Superior temporal gyrus (tissue), 1 donor: ENCODE measurements at regions not wholly inside any gene's neighbourhood (a gene's known extent, or its start where the extent isn't known, plus 50 kb on each side); places are given as distances from the start of the nearest gene placed in this dataset.

ENCODE experiments used
- DNase-seq: peaks from one replicate; pipeline ENCODE4 v3.0.0-alpha.2; 2016; ENCODE audit errors: extremely low spot score

DNA sequence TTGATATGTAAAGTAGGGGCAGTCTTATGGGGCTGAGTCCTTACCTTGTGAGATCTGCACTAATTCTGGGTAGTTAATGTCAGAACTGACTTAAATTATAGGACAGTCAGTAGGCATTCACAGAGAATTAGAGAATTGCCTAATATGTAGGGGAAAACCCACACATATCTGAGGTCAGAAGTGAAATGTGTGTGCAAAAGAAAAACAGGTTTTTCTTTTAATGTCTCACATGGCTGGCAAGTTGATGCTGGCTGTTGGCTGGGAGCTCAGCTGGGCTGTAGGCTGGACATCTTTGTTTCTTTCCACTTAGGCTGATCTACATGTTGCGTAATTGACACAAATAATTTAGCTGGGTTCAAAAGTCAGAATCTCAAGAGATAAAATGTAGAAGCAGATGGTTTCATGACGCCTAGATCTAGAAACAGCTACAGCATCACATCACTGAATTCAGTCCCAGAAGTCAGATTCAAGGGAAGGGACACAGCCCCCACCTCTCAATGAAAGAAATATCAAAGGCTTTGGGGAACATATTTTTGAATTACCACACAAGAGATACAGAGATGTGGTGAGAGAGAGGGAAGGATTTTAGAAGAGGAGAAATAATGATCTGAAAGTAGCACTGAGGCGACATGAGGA lies 98.9 kb downstream of the TNFSF18 start:
- no peak for DNase-seq

DNA sequence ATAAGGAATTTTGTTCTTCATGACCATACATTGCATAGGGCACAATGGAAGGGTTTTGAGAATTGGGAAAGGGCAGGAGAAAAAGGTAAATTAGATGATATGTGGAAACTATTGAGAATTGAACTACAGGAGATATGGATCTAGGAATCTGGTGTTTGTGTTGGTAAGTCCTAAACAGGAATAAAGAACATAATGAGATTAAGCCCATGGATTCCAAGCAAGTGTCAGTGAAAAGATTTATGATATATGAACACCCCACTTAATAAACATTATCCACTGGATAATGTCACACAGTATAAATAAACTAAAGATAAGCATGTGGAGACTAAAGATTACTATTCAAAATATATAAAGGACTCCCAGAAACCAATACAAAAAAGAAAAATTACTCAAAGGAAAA lies 98.2 kb downstream of the TNFSF18 start:
- DNase-seq = no peak

DNA sequence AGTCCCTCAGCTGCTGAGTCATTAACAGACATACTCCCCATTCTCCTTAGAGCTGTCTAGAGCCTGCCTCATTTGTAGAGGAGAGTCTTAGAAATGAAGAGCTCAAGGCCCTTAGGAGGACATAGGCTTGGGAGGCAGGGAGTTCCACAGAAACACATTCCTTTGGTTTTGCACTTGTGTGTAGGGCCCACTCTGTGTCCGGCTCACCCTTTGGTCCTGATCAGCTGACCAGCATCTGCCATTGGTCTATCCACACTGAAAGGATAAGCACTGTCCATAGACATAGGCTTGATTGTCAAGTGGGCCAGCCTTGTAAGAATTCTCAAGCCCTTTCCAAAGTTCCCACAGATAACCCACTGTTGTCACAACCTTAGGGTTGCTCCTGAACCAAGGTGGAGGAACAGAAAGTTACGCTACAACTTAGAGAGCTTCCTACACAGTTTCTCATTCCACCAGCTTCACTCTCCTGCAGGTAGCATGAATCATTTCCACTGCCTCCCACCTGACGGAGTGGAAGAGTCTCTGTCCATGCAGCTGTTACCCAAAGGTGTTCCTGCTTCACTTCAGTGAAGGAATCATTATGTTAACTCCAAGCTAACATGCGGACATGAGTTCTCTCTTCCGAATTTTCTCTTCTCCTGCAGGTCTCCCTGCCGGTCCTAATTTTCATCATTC lies 96.1 kb downstream of the TNFSF18 start:
- DNase-seq = no peak

DNA sequence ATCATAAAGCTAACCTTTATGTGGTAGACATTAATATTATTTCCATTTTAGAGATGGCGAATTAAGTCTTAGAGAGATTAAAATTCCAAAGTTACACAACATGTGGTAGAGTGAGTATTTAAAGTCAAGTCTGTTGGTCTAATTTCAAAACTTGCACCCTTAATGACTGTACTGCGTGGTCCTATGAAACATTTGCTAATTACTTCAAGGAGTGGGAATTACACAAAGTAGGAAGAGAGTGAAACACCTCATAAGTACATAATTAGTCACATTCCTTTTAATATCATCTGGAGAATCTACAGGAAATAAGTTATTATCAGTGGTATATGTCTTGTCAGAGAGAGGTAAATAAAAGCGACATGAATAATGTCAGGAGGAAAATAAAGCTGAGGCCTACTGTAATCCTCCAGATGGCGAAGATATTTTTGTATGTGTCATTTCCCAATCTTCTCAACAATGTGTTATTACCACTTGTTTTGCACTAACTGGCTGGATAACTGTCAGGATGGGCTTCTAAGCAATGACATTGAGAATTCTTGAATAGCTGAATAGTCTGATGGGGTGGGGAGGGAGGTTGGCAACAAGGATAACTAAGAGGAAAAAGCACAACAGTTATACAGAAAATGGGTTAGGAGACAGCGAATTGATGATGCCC lies 95.5 kb downstream of the TNFSF18 start:
- no peak for DNase-seq

DNA sequence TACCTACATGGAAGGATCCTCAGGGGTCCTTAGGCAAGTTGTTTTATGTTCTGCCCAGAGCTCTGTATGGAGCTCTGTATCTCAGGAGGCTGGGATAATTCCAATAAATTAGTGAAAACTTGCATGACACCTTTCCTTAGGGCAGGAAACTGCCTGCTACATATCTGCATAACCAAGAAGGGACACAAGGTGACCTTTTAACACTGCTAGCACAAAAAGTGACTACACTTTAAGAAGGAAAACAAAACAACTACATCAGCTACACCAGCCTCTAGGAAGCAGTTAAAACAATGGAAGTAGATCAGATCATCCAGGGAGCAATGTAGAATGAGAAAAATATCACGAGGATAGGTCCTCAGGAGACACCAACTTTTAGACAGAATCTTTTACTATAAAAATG lies 93.9 kb downstream of the TNFSF18 start:
- DNase-seq = no peak

DNA sequence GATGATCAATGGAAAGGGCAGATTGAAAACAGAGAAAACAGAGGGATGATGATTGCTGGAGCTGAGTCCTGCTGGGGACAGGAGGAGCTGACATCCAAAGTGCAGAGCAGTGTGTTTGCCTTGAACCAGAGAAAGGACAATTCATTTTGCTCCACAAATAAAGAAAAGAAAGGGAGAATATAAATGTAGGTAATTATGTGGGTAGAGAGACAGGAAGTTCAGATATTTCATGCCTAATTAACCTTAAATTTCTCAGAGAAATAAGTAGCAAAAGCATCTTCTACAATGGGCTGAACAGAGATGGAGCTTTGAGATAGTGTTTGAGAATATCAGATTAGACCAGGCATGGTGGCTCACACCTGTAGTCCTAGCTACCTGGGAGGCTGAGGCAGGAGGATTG lies 93.2 kb downstream of the TNFSF18 start:
- no peak for DNase-seq

DNA sequence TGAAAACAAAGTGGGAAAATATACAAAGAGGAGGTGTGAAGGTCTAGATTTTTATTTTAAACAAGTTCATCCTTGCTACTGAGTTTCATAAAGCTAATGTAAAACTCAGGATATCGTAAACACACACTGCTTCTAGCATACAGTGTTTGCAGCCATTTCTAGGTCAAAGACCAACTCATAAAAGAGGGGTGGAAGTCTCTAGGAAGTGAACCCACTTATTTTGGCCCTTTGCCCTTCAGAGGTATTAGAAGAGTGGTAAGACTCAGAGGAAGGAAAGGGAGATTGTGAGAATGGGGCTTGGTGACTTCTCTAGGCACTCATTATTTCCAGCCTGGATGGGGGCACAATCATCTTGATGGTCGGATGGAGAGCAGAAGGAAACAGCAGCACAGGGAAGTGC lies 91.2 kb downstream of the TNFSF18 start:
- no peak for DNase-seq

DNA sequence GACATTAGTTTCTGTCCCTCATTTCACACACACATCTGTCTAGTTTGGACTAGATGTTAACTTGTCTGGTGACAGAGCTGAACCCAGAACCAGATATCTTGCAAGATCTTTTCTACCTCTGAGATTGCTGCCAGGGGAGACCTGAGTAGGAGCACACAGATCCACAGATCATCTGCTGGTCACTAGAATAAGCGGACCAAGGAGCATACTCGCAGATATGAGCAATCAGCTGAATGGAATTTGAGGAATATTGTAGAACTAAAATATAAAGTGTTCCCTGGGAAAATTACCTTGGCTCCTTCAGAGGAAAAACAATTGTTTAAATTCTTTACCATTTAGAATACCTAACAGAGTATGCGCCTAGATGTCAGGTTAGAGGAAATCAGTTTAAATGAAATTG lies 90.7 kb downstream of the TNFSF18 start:
- DNase-seq = no peak

DNA sequence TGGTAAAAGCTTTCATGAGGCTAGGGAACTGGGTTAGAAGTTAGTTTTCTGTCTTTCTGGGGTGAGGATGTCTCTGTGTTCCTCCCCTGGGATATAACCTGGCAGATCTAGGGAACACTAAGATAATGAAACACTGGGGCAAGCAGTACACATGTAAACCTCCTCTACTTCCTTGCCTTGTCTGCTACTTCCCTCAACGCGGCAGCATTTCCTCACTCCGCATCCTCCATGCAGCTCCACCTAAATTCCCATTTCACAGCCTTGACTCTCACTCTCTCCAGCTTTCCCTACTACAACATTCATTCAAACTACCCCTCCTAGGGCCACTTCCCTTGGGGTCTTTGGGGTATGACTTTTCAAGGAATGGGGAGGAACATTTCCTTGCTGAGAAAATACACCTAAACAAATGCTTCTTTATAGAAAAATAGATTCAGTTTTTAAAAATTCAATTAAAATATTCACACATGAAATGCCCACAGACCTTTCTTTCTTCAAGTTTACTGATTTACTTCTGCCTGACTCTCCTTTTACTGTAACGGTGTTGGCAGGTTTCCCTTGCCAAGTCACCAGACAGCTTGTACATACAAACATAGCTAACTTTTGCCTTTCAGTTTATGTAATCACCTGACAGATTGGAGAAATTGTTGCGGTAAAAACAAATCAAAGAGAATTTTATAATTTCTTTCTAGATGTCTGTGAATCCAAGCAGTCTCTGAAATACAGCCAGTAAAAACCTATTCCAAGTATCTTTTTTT lies 90.1 kb downstream of the TNFSF18 start:
- DNase-seq = no peak

DNA sequence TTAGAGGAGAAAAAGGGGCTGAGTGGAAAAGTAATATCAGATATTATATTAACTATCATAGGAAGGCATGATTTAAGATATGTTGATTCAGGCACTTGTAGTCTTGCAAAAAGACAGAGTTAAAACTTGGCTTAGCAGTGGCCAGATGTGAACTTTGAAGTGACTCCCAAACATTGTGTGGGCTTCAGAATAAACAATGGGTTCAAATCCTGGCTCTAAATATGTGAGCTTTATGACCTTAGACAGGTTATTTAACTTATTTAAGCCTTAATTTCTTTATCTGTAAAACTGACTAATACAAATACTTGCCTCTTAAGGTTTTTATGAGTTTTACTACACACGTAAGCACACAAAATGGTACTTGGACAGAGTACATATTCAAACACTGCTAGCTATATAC lies 85.9 kb downstream of the TNFSF18 start:
- no peak for DNase-seq

DNA sequence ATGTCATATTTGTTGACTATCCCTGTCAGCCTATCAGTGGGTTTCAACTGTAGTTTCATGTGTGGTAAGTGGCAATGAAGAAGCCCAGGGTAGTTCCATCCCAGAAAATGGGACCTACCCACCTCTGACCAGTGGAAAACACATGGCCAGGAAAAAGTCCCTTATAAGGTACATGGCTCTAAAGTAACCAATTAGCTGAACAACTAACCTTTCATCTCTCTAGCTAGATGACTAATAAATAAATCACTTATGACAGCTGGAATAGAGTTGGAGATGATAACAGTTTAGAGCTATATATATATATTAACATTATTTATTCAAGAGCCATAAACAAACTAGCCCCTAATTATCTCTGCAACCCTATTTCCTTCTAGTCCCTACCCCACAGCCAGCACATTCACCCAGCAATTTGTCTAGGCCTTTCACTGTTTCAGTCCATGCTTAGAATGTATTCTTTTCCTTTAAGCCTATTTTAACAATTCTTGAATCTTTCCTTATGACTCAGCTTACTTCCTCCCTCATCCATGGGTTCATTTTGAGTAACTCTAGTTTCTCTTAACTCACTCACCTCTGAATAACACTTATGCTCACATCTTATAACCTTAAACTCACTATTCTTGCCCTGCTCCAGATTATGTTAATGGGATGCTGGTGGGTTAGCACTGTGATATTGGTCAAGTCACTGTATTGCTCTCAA lies 83.7 kb downstream of the TNFSF18 start:
- DNase-seq = no peak

DNA sequence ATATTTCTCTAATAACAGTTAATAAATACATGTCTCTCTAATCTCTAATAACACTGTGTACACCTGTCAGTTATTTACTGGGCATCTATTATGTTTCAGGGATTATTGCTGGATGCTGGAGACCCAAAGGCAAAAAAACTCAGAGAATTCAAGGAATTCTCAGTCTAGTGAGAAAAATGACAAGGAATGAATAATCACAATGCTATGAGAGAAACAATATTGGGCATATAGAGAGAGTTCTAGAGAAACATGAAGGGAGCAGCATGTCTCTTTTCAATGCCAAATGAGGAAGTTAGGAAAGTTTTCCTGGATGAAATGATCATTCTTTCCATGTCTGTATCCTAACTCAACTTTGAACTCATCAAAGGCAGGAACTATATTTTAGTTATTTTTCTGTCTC lies 82.8 kb downstream of the TNFSF18 start:
- no peak for DNase-seq

DNA sequence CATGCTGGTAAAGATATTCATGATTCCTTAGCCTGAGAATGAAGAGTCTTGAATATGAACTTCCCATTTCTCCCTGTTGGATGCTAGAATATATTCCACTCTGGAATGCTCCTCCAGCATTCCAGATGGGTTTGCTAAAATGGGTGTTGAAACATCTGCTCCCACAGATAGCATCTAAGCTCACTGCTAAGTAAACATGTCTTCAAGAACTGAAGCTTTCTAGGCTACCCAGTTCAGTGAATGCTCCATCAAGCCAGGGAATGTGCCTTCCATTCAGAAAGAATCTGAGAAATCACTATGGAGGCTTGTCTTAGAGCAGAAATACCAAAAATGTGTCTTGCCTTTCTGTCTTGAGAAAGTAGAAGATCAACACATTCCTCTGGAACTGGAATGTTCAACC lies 81.1 kb downstream of the TNFSF18 start:
- DNase-seq = no peak

DNA sequence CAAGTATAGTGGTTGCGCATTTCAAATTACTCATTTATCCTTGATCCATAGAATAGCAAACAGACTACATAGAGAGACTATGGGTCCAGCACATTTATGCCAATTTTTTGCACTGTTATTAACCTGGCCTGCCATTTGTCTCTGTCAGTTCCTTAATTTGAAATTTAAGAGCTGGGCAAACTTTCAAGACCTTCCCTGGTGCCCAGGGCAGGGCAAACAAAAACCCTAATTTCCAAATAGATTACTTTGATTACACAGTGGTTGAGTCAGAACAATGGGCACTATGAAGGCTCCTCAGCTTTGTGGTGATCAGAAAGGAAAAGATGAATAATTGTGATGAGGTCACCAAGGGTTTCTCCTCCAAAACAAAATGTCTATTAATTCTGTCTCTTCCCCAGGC lies 80.6 kb downstream of the TNFSF18 start:
- DNase-seq = no peak

DNA sequence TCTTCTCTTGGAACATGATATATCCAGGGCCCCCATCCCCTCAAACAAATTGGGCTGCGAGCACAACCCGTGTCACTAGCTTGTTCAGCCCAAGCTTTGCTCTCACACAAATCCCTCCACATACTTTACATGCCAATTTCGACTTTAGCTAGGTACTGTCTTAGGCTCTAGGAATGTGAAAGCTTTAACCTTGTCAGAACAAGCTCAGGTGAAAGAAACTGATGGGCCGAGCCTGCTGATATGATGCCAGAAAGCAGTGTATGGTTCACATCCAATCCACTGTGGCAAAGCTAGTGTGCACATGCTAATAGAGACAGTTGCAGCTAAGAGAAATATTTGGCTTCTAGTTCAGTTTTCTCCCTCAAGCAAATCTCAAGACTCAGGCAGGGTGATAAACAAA lies 79.5 kb downstream of the TNFSF18 start:
- DNase-seq = no peak

DNA sequence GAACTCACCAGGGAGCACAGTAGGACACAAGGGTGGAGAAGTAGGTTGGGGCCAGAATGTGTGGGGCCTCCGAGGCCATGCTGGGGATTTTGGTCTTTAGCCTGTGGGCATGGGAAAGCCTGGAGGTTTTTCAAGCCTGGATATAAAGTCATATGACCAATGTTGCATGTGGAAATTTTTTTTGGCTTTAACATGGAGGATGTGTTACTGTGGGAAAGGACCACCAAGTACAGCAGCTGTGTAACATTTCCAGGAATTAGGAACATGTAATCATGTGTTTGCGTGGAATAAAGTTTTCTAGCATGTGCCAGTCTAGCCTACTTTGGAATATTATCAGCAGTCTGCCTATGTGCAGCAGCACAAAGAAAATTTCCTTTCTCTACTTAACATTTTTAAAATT lies 78.5 kb downstream of the TNFSF18 start:
- no peak for DNase-seq

DNA sequence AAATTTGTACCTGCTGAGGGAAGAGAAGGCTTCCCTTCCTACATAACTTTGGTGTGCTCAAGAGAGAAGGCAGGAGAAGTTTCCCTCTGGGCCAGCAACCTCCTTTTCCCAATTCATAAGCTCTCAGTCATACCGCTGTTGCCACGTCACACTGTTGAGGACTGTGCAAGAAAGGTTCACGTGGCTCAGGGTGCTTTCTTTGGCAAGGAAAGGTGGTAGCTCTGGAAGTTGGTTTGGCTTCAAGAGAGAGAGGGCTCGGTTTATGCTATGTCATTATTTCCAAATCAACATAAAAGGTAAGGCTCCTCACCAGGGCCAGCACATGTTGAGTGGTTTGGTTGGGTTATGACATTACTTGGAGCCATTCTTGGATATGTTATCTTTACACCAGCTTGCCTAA lies 77.3 kb downstream of the TNFSF18 start:
- DNase-seq = no peak

DNA sequence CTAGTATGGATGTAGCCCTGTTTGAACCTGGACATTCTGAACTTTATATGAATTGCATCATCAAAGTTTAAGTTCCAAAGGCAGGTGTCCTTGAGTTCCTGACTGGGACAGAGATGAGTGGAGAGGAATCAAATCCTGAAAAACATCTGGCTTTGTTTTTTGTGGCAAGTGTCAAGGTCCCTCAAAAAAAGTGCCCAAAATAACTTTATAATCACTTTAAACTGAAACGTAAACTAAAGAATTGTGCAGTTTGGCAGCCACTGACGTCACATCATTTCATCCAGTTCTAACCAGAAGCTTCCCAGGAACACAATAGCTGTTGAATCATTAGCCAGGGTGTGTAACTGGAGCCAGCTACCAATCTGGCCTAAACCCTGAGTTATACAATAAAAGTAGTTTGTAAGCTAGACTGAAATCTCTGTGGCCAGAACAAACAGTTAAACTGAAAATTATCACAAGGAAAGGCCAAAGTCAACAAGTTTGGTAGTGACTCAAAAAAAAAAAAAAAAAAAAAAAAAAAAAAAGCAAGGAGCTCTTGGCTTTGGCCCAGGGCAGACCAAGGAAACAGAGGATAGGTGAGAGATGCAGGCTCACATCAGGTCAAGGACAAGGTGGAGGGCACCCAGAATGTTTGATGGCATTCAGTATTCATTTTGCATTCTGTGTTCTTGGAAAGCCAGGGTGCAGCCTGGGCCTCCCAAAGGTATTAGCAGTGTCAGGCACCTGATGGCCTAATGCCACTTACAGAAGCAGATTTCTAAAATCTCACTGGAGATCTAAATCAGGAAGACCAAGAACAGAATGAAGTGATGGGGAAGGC lies 74.3 kb downstream of the TNFSF18 start:
- DNase-seq = no peak

DNA sequence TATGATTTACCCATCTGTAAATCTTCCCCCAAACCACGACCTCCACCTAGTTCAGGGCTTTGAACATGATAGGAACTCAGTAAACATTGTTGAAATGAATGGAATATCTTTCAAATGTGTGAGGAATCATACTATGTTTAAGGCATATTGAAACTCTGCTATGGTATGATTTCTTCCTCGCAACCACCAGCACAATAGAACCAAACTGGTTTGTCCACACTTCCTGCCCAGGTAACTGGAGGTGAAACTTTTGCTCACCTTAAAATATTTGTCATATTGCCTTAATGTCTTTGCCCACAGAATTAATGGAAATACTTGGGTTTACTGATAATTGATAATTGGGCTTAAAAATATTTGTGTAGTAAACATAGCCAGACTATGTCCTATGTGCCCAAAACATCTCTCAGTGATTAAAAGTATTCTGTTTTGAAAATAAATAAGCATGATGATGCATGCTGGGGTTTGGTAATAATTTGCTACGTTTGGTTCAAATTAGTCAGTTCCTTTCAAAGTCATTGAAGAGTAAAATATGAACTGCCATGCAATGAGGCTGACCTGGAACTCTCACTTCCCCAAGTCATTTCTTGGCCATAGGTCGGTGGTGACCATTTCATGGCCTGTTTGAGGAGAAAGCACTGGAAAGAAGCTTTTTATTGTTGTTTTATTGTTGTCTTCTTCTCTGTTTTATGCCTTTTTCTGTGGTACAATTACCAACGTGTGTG lies 73.3 kb downstream of the TNFSF18 start:
- DNase-seq = no peak

DNA sequence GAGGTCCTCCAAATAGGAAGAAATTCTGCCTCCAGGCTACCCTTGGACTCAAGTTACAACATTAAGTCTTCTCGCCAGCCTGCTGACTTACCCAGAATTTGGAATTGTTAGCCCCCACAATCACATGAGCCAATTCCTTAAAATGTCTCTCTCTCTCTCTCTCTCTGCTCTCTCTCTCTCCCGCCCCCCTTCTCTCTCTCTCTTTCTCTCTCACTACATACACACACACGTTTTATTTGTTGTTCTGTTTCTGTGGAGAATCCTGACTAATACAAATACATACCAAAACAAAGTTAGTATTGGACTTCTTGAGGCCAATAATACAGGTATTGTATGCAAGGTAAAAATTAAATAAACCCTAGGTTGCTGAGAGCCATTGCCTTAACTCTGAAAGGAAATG lies 72.1 kb downstream of the TNFSF18 start:
- DNase-seq = no peak

DNA sequence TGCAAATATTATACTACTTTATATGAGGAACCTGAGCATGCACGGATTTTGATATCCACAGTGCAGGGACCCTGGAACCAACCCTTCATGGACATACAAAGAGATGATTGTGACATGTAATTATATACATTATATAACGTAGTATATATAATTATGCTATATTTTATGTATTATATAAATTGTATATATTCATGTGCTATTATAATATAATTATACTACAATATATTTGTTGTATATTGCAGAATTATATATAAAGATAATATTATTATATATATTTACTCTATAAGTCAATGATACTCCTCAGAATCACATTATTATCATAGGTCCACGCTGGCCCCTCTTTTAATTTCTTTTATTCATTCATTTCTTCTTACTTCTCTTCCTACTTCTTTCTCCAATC lies 70.9 kb downstream of the TNFSF18 start:
- DNase-seq = no peak
